Stimulated activated CD8-positive, alpha-beta memory T cell treated with anti-CD3 and anti-CD28 coated beads, Interleukin-15, amount 100 ng/mL, for 4 hours (primary cell): ENCODE measurements at regions not wholly inside any gene's neighbourhood (a gene's known extent, or its start where the extent isn't known, plus 50 kb on each side); places are given as distances from the start of the nearest gene placed in this dataset.

Experiments used
- DNase-seq, 2 donors: peaks; one replicate each; pipeline ENCODE4 v3.0.0-alpha.2; 2020; ENCODE audit warnings: low read depth in 2 of 2

DNA sequence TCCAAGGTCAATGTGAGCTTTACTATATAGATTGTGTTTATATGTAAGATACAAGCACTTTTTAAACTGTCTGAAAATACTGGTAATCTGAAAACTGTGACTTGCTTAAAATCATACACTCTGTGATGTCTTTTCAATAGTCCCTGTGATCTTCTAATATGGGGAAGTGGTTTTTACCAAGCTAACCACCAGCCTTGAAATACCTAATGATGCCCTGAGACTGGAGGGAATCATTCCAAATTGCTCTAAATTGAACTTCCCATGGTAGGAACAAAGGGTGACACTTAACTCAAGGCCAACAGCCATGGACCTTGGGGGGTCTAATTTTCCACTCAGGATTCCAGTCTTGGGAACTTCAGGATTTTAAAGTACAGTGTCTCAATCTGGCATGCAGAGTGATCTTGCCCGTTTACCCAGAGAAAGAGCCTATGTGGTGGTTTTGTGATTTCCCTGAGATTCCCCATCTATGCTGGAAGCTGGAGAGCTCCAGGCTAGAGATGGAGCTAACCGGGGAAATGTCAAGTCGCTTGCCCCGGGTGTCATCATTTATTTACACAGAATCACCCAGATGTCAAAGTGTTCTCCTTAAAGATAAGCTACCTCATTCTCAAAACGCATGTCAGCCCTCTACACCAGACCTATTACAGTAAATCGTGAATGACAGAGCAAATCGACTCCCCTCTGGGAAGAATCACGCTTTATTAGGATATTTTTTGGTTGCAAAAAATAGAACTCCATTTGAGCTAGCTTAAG is 198.5 kb downstream of the SP3 start:
- no peak for DNase-seq

DNA sequence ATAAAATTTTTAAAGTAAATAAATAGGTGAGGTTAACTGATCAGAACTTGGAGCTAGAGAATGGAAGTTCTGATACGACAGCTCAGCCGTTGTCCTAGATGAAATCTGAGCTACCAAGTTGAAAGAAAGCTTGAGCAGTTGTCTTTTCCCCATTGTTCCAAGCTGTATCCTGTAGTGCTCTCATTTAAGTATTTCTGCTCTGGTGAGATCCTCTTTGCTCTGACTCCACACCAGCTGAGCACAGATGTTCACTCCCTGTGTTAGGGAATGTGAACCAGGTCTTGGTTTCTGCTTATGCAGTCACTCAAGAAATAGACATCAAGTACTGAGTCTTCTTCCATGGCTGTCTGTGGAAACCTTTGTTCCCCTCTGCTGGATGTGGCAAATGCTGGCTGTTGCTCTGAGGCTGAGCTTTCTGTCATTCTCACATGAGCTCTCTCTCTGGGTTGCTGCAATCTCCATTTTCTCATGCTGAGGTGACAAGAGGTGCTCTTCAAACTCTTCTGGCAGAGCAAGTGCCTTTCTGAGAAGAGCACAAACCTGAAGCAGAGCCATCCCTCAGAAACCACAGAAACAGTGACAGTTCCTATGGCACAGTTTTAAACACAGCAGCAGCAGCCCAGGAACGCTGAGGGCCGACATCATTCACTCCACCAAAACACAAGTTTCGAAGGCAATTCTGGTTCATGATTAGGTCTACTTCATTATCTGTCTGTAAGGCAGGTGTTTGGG is 194.1 kb downstream of the SP3 start:
- no peak for DNase-seq

DNA sequence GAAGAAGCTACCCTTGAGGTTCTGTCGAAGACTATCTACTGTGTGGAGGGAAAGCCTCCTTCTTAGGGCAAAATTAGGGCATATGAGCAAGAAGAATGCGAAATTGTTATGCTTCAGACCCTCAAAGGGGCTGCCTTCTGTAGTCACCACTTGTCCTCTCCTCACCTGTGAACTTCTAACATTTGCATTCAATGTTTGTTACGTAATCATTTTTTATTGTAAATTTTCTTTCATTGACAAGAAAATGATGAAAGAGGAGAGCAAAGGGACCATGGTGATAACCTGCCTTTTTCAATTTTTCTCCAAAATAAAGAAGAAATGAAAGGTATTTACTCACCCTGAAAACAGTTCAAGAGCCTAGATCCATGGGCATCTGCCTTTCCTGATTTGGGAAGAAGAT is 193.0 kb downstream of the SP3 start:
- no peak for DNase-seq

GRCh38 chr2:173773076-173773475 is 192.1 kb downstream of the SP3 start:
- no peak for DNase-seq

- DNase-seq = no peak
Observed at GRCh38 chr2:173775440-173775839, 189.7 kb downstream of the SP3 start.

GRCh38 chr2:173782681-173783080 is 182.5 kb downstream of the SP3 start:
- DNase-seq = no peak

GRCh38 chr2:173783382-173783781 is 181.8 kb downstream of the SP3 start:
- no peak for DNase-seq

- DNase-seq = no peak
Observed at GRCh38 chr2:173785813-173786212, 179.4 kb downstream of the SP3 start.

DNA sequence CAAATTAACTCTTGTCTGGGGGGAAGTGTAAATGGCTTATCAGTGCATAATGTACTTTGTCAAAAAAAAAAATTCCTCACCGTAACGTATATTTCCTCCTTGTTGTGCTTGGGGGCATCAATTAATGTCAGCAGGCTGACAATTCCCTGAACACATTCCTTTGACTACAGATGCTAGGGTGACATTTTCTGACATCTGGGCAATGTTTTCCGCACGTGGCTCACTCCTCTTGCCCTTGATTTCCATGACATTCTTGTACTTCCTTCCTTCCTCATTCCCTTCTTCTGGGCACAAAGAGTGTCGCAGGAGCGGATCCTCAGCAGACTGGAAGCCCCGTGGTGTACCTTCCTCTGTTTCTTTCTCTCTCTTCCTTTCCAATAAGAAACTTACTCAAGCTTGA is 173.7 kb downstream of the SP3 start:
- no peak for DNase-seq

DNA sequence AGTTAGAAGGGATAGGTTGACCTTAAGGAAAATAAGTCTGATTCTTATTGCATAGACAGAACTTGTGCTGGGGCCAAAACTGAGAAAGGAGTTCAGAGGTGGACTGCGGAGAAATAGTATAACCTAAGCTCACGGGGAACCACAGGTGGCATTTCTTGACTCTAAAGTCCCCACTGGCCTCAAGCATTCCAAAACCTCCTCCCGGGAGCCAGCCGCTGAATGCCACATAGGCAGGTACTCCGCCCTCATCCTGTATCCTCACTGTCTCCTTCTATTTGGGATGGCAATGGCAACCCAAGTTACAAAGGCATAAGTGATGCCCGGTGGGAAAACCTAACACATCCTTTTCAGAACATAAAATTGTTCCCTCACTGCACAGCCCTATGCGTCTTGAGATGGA is 173.0 kb downstream of the SP3 start:
- no peak for DNase-seq

DNA sequence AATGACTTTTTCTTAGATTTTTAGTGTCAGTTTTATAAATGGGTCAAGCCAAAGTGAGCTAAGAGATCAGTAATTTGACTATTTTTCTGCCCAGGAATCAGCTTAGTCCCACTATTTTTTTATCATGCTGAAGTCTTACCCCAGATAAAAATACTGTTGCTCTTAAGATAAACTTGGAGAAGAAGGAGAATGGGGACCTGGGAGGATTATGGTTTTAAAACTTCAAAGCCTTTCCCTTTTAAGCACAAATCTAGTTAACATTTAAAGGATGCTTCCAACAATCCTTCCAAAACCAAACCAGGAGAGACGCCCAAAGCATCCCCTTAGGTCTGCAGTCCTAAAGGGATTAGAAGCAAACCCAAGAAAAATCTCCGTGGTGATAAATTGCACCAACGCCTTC is 172.4 kb downstream of the SP3 start:
- DNase-seq = no peak

GRCh38 chr2:173793709-173794565 is 171.2 kb downstream of the SP3 start:
- no peak for DNase-seq

- DNase-seq = no peak
Observed at GRCh38 chr2:173797586-173798263, 167.4 kb downstream of the SP3 start.

DNA sequence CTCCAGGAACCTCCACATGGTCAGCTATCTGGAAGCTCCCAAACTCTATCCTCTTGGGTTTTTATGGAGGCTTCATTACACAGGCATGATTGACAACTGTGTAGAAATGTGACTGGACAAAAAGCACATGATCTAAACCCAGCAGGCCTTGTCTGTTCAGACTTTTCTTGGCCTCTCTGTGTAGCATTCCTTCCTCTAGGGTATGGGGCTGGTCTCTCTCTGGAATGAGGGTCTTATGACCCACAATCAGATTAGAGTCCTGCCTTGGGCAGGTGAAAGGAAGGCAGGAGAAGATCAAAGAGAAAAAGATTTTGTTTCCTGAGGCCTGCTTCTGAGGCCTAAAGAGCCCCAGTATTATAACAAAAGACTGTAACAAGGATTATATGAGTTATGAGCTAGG is 162.7 kb downstream of the SP3 start:
- DNase-seq = no peak

DNA sequence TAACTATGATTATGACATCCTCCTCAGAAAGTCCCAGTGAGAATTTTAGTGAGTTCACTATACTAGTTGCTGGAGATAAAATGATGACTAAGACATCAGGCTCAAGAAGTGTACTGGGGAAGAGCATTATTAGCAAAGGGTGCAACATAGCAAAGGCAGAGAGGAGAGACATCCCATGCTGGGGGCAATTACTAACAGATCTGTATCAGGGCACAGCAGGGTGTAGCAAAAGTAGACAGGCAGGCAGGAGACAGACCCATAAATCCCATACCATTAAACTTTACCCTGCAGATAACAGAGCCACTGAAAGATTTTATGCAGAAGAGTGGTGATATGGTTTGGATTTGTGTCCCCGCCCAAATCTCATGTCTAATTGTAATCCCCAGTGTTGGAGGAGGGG is 161.7 kb downstream of the SP3 start:
- DNase-seq = no peak

GRCh38 chr2:173806761-173807160 is 158.4 kb downstream of the SP3 start:
- DNase-seq = no peak

DNA sequence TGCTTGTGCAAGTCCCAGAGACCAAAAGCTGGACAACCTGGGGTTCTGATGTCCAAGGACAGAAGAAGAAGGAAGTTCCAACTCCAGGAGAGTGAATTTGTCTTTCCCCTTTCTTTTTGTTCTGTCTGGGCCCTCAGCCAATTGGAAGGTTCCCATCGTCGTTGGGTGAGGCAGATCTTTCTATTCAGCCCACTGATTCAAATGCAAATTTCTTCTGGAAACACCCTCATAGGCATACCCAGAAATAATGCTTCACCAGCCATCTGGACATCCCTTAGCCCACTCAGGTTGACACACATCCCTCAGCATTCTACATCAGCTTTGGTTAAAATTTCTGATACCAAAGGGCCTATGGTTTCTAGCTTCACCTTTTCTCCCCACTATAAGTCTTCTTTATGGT is 156.5 kb downstream of the SP3 start:
- no peak for DNase-seq

DNA sequence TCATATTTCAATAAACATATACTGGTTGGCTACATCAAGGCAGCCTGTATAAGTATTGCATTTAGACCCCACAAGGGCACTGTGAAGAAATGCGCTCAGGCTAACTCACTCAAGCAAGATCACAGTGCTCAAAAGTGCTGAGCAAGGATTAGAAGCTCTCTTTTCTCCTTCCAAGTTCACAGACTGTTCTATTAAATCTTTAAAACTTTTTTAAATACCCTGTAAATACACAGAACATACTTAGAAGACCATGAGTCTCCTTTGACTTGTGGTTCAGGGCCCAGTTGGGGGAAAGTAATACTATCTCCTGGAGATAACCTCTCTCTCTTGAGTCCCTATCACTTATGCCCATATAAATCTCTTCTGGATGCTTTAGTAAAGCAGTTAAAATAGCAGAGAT is 152.9 kb downstream of the SP3 start:
- DNase-seq = no peak

DNA sequence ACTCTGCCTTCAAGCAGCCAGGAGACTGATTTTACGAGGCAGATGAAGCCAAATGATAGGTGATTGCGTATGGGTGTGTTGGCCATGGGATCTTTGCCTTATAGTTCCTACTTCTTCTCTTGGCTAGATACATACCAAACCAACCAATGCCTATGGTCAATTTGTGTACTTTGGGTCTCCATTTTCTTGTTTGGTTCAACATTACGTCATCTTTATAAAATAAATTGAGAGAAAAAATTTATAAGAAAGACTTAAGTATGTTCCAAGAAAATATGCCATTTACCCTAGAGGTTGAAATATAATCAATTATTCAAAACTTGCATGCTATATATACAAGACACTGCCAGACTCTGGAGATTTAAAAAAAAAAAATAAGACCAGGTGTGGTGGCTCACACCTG is 150.9 kb downstream of the SP3 start:
- DNase-seq = no peak

DNA sequence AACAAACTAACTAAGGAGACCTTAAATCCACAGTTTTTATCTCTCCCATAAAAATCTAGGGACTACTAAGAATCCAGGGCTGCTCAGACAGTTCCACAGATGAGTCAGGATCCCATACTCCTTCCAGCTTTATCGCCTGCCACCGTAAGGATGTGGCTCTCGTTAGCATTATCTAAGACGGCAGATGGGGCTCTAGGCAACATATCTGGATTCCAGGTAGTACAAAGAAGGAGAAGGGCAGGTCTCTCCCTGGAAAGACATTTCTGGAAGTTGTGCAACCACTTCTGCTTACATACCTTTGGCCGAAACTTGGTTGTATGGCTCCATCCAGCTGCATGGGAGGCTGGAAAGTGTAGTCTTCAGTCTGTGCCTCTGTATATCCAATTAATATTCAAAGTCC is 149.4 kb downstream of the SP3 start:
- DNase-seq = no peak

GRCh38 chr2:173817582-173817981 is 147.6 kb downstream of the SP3 start:
- DNase-seq = no peak

DNA sequence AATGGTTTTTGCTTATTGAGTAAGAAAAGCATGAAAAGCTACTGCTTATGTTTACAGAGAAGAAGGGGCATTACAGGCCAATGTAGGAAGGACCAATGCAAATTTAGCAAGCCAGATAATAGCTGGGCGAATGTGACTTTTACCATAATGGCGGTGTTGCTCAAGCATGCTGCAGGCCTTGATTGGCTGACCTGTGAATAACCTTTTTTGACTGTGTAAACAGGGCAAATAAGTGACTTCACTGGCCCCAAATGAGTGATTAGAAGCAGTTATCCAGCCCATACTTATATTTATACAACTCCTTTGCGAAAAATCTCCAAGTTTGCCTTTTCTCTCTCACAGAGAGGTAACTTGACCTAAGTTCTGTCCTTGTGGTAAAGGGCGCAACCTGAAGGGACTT is 146.9 kb downstream of the SP3 start:
- no peak for DNase-seq
